ENCODE measurements at regions not wholly inside any gene's neighbourhood (a gene's known extent, or its start where the extent isn't known, plus 50 kb on each side); places are given as distances from the start of the nearest gene placed in this dataset.

DNA sequence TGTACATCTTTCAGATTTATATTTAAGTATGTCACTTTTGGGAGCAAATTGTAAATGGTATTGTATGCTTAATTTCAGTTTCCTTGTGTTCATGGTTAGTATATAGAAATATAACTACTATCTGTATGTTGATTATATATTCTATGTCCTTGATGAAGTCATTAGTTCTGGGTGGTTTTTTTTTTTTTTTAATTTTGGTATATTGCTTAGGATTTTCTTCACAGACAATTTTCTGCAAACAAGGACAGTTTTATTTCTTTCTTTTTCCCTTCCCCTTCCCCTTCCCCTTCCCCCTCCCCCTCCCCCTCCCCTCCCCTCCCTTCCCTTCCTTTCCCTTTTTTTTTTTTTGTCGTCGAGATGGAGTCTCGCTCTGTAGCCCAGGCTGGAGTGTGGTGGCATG, 430.0 kb downstream of the TYW1 start:
- H2AFZ ChIP-seq, result no peak overlapping the region
- DNase-seq (ENCODE audit: low spot score) (no peak), ATAC-seq (no peak)
- no peaks in the 10 kb centered on the region for H3K27me3 ChIP-seq (ENCODE audit: insufficient read depth)
- Mint-ChIP-seq H3K9me3 (peaks cover 90% of the 10 kb centered on the region), H3K4me1 (no peaks in the 10 kb centered on the region), H3K4me3 (no peak overlapping the region), H3K27me3 (ENCODE audit: insufficient read depth, low read depth, poor library complexity) (peaks cover 2% of the 10 kb centered on the region), H3K36me3 (ENCODE audit: low read depth) (peaks cover 24% of the 10 kb centered on the region; the same call in 2 of the 3 replicates), H3K27ac (no peak overlapping the region)
- no peak overlapping the region for H3K27ac ChIP-seq (ENCODE audit: low read depth)
- H3F3A ChIP-seq (replicated peaks; ENCODE audit: low read depth), result no peaks in the 10 kb centered on the region
- TF ChIP-seq, protein P1, sequence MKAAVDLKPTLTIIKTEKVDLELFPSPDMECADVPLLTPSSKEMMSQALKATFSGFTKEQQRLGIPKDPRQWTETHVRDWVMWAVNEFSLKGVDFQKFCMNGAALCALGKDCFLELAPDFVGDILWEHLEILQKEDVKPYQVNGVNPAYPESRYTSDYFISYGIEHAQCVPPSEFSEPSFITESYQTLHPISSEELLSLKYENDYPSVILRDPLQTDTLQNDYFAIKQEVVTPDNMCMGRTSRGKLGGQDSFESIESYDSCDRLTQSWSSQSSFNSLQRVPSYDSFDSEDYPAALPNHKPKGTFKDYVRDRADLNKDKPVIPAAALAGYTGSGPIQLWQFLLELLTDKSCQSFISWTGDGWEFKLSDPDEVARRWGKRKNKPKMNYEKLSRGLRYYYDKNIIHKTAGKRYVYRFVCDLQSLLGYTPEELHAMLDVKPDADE (IDR thresholded peaks at IDR 0.05), result no peak
- no peak for TF ChIP-seq EZH2phosphoT487 (IDR thresholded peaks at IDR 0.05; ENCODE audit: unreplicated experiment)
- TF ChIP-seq NANOG (IDR thresholded peaks at IDR 0.05; ENCODE audit: borderline replicate concordance), result no peak
- no peak for TF ChIP-seq ZNF331 (CRISPR knock-in tag; IDR thresholded peaks at IDR 0.05; ENCODE audit: low read depth)
- TF ChIP-seq, protein P2, sequence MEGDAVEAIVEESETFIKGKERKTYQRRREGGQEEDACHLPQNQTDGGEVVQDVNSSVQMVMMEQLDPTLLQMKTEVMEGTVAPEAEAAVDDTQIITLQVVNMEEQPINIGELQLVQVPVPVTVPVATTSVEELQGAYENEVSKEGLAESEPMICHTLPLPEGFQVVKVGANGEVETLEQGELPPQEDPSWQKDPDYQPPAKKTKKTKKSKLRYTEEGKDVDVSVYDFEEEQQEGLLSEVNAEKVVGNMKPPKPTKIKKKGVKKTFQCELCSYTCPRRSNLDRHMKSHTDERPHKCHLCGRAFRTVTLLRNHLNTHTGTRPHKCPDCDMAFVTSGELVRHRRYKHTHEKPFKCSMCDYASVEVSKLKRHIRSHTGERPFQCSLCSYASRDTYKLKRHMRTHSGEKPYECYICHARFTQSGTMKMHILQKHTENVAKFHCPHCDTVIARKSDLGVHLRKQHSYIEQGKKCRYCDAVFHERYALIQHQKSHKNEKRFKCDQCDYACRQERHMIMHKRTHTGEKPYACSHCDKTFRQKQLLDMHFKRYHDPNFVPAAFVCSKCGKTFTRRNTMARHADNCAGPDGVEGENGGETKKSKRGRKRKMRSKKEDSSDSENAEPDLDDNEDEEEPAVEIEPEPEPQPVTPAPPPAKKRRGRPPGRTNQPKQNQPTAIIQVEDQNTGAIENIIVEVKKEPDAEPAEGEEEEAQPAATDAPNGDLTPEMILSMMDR (conservative IDR thresholded peaks at IDR 0.05; ENCODE audit: low read depth in 2 of 2), result no peak
- no peak for TF ChIP-seq CREB1 (CRISPR knock-in tag; IDR thresholded peaks at IDR 0.05; ENCODE audit: low read depth)
- TF ChIP-seq, protein P3, sequence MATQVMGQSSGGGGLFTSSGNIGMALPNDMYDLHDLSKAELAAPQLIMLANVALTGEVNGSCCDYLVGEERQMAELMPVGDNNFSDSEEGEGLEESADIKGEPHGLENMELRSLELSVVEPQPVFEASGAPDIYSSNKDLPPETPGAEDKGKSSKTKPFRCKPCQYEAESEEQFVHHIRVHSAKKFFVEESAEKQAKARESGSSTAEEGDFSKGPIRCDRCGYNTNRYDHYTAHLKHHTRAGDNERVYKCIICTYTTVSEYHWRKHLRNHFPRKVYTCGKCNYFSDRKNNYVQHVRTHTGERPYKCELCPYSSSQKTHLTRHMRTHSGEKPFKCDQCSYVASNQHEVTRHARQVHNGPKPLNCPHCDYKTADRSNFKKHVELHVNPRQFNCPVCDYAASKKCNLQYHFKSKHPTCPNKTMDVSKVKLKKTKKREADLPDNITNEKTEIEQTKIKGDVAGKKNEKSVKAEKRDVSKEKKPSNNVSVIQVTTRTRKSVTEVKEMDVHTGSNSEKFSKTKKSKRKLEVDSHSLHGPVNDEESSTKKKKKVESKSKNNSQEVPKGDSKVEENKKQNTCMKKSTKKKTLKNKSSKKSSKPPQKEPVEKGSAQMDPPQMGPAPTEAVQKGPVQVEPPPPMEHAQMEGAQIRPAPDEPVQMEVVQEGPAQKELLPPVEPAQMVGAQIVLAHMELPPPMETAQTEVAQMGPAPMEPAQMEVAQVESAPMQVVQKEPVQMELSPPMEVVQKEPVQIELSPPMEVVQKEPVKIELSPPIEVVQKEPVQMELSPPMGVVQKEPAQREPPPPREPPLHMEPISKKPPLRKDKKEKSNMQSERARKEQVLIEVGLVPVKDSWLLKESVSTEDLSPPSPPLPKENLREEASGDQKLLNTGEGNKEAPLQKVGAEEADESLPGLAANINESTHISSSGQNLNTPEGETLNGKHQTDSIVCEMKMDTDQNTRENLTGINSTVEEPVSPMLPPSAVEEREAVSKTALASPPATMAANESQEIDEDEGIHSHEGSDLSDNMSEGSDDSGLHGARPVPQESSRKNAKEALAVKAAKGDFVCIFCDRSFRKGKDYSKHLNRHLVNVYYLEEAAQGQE (IDR thresholded peaks at IDR 0.05; ENCODE audit: unreplicated experiment), result no peak
- TF ChIP-seq STAT1 (IDR thresholded peaks at IDR 0.05; ENCODE audit: unreplicated experiment), result no peak
- TF ChIP-seq POLR2AphosphoS5 (IDR thresholded peaks at IDR 0.05; ENCODE audit: low read depth), result no peak
- TF ChIP-seq JUNB (IDR thresholded peaks at IDR 0.05; ENCODE audit: unreplicated experiment), result no peak
- no peak for TF ChIP-seq ZNF114 (CRISPR knock-in tag; IDR thresholded peaks at IDR 0.05)
- no peak for TF ChIP-seq EZH2 (IDR thresholded peaks at IDR 0.05; ENCODE audit: low read depth, unreplicated experiment)
- TF ChIP-seq, protein P4, sequence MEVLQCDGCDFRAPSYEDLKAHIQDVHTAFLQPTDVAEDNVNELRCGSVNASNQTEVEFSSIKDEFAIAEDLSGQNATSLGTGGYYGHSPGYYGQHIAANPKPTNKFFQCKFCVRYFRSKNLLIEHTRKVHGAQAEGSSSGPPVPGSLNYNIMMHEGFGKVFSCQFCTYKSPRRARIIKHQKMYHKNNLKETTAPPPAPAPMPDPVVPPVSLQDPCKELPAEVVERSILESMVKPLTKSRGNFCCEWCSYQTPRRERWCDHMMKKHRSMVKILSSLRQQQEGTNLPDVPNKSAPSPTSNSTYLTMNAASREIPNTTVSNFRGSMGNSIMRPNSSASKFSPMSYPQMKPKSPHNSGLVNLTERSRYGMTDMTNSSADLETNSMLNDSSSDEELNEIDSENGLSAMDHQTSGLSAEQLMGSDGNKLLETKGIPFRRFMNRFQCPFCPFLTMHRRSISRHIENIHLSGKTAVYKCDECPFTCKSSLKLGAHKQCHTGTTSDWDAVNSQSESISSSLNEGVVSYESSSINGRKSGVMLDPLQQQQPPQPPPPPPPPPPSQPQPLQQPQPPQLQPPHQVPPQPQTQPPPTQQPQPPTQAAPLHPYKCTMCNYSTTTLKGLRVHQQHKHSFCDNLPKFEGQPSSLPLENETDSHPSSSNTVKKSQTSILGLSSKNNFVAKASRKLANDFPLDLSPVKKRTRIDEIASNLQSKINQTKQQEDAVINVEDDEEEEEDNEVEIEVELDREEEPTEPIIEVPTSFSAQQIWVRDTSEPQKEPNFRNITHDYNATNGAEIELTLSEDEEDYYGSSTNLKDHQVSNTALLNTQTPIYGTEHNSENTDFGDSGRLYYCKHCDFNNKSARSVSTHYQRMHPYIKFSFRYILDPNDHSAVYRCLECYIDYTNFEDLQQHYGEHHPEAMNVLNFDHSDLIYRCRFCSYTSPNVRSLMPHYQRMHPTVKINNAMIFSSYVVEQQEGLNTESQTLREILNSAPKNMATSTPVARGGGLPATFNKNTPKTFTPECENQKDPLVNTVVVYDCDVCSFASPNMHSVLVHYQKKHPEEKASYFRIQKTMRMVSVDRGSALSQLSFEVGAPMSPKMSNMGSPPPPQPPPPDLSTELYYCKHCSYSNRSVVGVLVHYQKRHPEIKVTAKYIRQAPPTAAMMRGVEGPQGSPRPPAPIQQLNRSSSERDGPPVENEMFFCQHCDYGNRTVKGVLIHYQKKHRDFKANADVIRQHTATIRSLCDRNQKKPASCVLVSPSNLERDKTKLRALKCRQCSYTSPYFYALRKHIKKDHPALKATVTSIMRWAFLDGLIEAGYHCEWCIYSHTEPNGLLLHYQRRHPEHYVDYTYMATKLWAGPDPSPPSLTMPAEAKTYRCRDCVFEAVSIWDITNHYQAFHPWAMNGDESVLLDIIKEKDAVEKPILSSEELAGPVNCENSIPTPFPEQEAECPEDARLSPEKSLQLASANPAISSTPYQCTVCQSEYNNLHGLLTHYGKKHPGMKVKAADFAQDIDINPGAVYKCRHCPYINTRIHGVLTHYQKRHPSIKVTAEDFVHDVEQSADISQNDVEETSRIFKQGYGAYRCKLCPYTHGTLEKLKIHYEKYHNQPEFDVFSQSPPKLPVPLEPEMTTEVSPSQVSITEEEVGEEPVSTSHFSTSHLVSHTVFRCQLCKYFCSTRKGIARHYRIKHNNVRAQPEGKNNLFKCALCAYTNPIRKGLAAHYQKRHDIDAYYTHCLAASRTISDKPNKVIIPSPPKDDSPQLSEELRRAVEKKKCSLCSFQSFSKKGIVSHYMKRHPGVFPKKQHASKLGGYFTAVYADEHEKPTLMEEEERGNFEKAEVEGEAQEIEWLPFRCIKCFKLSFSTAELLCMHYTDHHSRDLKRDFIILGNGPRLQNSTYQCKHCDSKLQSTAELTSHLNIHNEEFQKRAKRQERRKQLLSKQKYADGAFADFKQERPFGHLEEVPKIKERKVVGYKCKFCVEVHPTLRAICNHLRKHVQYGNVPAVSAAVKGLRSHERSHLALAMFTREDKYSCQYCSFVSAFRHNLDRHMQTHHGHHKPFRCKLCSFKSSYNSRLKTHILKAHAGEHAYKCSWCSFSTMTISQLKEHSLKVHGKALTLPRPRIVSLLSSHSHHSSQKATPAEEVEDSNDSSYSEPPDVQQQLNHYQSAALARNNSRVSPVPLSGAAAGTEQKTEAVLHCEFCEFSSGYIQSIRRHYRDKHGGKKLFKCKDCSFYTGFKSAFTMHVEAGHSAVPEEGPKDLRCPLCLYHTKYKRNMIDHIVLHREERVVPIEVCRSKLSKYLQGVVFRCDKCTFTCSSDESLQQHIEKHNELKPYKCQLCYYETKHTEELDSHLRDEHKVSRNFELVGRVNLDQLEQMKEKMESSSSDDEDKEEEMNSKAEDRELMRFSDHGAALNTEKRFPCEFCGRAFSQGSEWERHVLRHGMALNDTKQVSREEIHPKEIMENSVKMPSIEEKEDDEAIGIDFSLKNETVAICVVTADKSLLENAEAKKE (CRISPR knock-in tag; IDR thresholded peaks at IDR 0.05), result no peak
- H3K4me1 ChIP-seq (ENCODE audit: insufficient read depth), result no peaks in the 10 kb centered on the region
- H3K36me3 ChIP-seq (ENCODE audit: insufficient read depth), result no peaks in the 10 kb centered on the region
- no peaks in the 10 kb centered on the region for H3K9me2 ChIP-seq (ENCODE audit: insufficient read depth)
- no peak overlapping the region for H3K4me3 ChIP-seq
- no peaks in the 10 kb centered on the region for H4K20me1 ChIP-seq (replicated peaks; ENCODE audit: insufficient read depth)
- H3K4me2 ChIP-seq, result no peak overlapping the region
- H3K79me2 ChIP-seq (replicated peaks; ENCODE audit: insufficient read depth), result no peaks in the 10 kb centered on the region
